ENCODE measurements at regions not wholly inside any gene's neighbourhood (a gene's known extent, or its start where the extent isn't known, plus 50 kb on each side); places are given as distances from the start of the nearest gene placed in this dataset.

- no peak overlapping the region for H3K9ac ChIP-seq (ENCODE audit: low read length)
- no peak overlapping the region for H3K23ac ChIP-seq (ENCODE audit: low read length)
- H3K79me2 ChIP-seq (ENCODE audit: control insufficient read depth, insufficient read depth, low read length, poor library complexity): no peaks in the 10 kb centered on the region
- WGBS (ENCODE audit: extremely low coverage, insufficient coverage, insufficient read length): no CpG with 5 or more reads among the region's 7 CpGs
- H3K4me2 ChIP-seq (ENCODE audit: low read length): no peak overlapping the region
- H3K18ac ChIP-seq (ENCODE audit: low read length): no peak overlapping the region
- DNase-seq: no peak
- no peak overlapping the region for H2AK5ac ChIP-seq (ENCODE audit: low read length)
- H3K14ac ChIP-seq (ENCODE audit: low read length): no peak overlapping the region
- H3K27me3 ChIP-seq (ENCODE audit: insufficient read depth, low read length): no peaks in the 10 kb centered on the region
- H3K27ac ChIP-seq (ENCODE audit: low read depth, low read length): no peak overlapping the region
- H4K12ac ChIP-seq (ENCODE audit: low read depth, low read length): no peak overlapping the region
- H3K79me1 ChIP-seq (ENCODE audit: low read length): no peaks in the 10 kb centered on the region
- H3K4me1 ChIP-seq (ENCODE audit: control insufficient read depth in 1 of 2, insufficient read depth in 2 of 2, low read length in 2 of 2): no peaks in the 10 kb centered on the region
- H3K4me3 ChIP-seq (ENCODE audit: low read depth, low read length): no peak overlapping the region
- no peak overlapping the region for H2BK120ac ChIP-seq (ENCODE audit: insufficient read depth, low read length, poor library complexity)
- no peak overlapping the region for H4K8ac ChIP-seq (ENCODE audit: low read depth, low read length)
- no peaks in the 10 kb centered on the region for H3K36me3 ChIP-seq (ENCODE audit: control insufficient read depth in 1 of 2, insufficient read depth in 2 of 2, low read length in 2 of 2)
- H3K9me3 ChIP-seq (ENCODE audit: insufficient read depth, low read depth, low read length): peaks cover 2% of the 10 kb centered on the region
- no peak overlapping the region for H2BK12ac ChIP-seq (ENCODE audit: low read length)
- no peak overlapping the region for H2BK5ac ChIP-seq (ENCODE audit: low read depth, low read length, poor library complexity)
- no peak overlapping the region for H2AFZ ChIP-seq (ENCODE audit: insufficient read depth, low read length, poor library complexity)
- H4K91ac ChIP-seq (ENCODE audit: low read depth, low read length): no peak overlapping the region
- no peak overlapping the region for H3K4ac ChIP-seq (ENCODE audit: low read depth, low read length)
These were observed 67.3 kb upstream of the IGFBP2 start for GRCh38 chr2:216565956-216566355.

- Histone ChIP-seq H3K4ac (ENCODE audit: low read depth, low read length) (no peak overlapping the region), H3K4me3 (ENCODE audit: low read depth, low read length) (no peak overlapping the region), H2BK5ac (ENCODE audit: low read depth, low read length, poor library complexity) (no peak overlapping the region), H3K9ac (ENCODE audit: low read length) (no peak overlapping the region), H3K4me2 (ENCODE audit: low read length) (no peak overlapping the region), H4K8ac (ENCODE audit: low read depth, low read length) (no peak overlapping the region), H4K91ac (ENCODE audit: low read depth, low read length) (no peak overlapping the region), H2AFZ (ENCODE audit: insufficient read depth, low read length, poor library complexity) (no peak overlapping the region), H3K23ac (ENCODE audit: low read length) (no peak overlapping the region), H2BK120ac (ENCODE audit: insufficient read depth, low read length, poor library complexity) (no peak overlapping the region), H3K9me3 (ENCODE audit: insufficient read depth, low read depth, low read length) (no peaks in the 10 kb centered on the region), H3K4me1 (ENCODE audit: control insufficient read depth in 1 of 2, insufficient read depth in 2 of 2, low read length in 2 of 2) (no peaks in the 10 kb centered on the region), H3K14ac (ENCODE audit: low read length) (no peak overlapping the region), H3K36me3 (ENCODE audit: control insufficient read depth in 1 of 2, insufficient read depth in 2 of 2, low read length in 2 of 2) (no peaks in the 10 kb centered on the region), H4K12ac (ENCODE audit: low read depth, low read length) (no peak overlapping the region), H3K79me1 (ENCODE audit: low read length) (no peaks in the 10 kb centered on the region), H3K27me3 (ENCODE audit: insufficient read depth, low read length) (no peaks in the 10 kb centered on the region), H2AK5ac (ENCODE audit: low read length) (no peak overlapping the region), H3K27ac (ENCODE audit: low read depth, low read length) (no peak overlapping the region), H2BK12ac (ENCODE audit: low read length) (no peak overlapping the region), H3K18ac (ENCODE audit: low read length) (no peak overlapping the region), H3K79me2 (ENCODE audit: control insufficient read depth, insufficient read depth, low read length, poor library complexity) (no peaks in the 10 kb centered on the region)
- DNase-seq: no peak
- WGBS (ENCODE audit: extremely low coverage, insufficient coverage, insufficient read length): no CpG with 5 or more reads among the region's 3 CpGs
These were observed 64.6 kb upstream of the IGFBP2 start for GRCh38 chr2:216568576-216568975.

- Histone ChIP-seq H3K79me2 (ENCODE audit: control insufficient read depth, insufficient read depth, low read length, poor library complexity) (no peaks in the 10 kb centered on the region), H3K9ac (ENCODE audit: low read length) (no peak overlapping the region), H3K23ac (ENCODE audit: low read length) (no peak overlapping the region), H4K12ac (ENCODE audit: low read depth, low read length) (no peak overlapping the region), H3K36me3 (ENCODE audit: control insufficient read depth in 1 of 2, insufficient read depth in 2 of 2, low read length in 2 of 2) (no peaks in the 10 kb centered on the region), H3K4ac (ENCODE audit: low read depth, low read length) (no peak overlapping the region), H3K14ac (ENCODE audit: low read length) (no peak overlapping the region), H2BK12ac (ENCODE audit: low read length) (no peak overlapping the region), H2AK5ac (ENCODE audit: low read length) (no peak overlapping the region), H2AFZ (ENCODE audit: insufficient read depth, low read length, poor library complexity) (no peak overlapping the region), H3K27me3 (ENCODE audit: insufficient read depth, low read length) (no peaks in the 10 kb centered on the region), H3K4me3 (ENCODE audit: low read depth, low read length) (no peak overlapping the region), H3K9me3 (ENCODE audit: insufficient read depth, low read depth, low read length) (no peaks in the 10 kb centered on the region), H3K4me1 (ENCODE audit: control insufficient read depth in 1 of 2, insufficient read depth in 2 of 2, low read length in 2 of 2) (no peaks in the 10 kb centered on the region), H3K27ac (ENCODE audit: low read depth, low read length) (no peak overlapping the region), H4K91ac (ENCODE audit: low read depth, low read length) (no peak overlapping the region), H3K79me1 (ENCODE audit: low read length) (no peaks in the 10 kb centered on the region), H3K18ac (ENCODE audit: low read length) (no peak overlapping the region), H2BK5ac (ENCODE audit: low read depth, low read length, poor library complexity) (no peak overlapping the region), H2BK120ac (ENCODE audit: insufficient read depth, low read length, poor library complexity) (no peak overlapping the region), H3K4me2 (ENCODE audit: low read length) (no peak overlapping the region), H4K8ac (ENCODE audit: low read depth, low read length) (no peak overlapping the region)
- WGBS (ENCODE audit: extremely low coverage, insufficient coverage, insufficient read length): no CpG with 5 or more reads among the region's 5 CpGs
- DNase-seq: no peak
These were observed 63.5 kb upstream of the IGFBP2 start for GRCh38 chr2:216569765-216570164.

GRCh38 chr2:216570357-216570756 is 62.9 kb upstream of the IGFBP2 start:
- H3K79me2 ChIP-seq (ENCODE audit: control insufficient read depth, insufficient read depth, low read length, poor library complexity): no peaks in the 10 kb centered on the region
- no peak overlapping the region for H4K12ac ChIP-seq (ENCODE audit: low read depth, low read length)
- no peak overlapping the region for H3K4me3 ChIP-seq (ENCODE audit: low read depth, low read length)
- no peak overlapping the region for H2AK5ac ChIP-seq (ENCODE audit: low read length)
- no peak overlapping the region for H2AFZ ChIP-seq (ENCODE audit: insufficient read depth, low read length, poor library complexity)
- no peak overlapping the region for H2BK12ac ChIP-seq (ENCODE audit: low read length)
- DNase-seq: no peak
- no peaks in the 10 kb centered on the region for H3K27me3 ChIP-seq (ENCODE audit: insufficient read depth, low read length)
- H3K9me3 ChIP-seq (ENCODE audit: insufficient read depth, low read depth, low read length): no peaks in the 10 kb centered on the region
- H2BK5ac ChIP-seq (ENCODE audit: low read depth, low read length, poor library complexity): no peak overlapping the region
- H3K18ac ChIP-seq (ENCODE audit: low read length): no peak overlapping the region
- H3K4me1 ChIP-seq (ENCODE audit: control insufficient read depth in 1 of 2, insufficient read depth in 2 of 2, low read length in 2 of 2): no peaks in the 10 kb centered on the region
- H3K14ac ChIP-seq (ENCODE audit: low read length): no peak overlapping the region
- H3K79me1 ChIP-seq (ENCODE audit: low read length): no peaks in the 10 kb centered on the region
- H3K27ac ChIP-seq (ENCODE audit: low read depth, low read length): no peak overlapping the region
- H3K9ac ChIP-seq (ENCODE audit: low read length): no peak overlapping the region
- no peak overlapping the region for H3K4ac ChIP-seq (ENCODE audit: low read depth, low read length)
- no peak overlapping the region for H4K8ac ChIP-seq (ENCODE audit: low read depth, low read length)
- WGBS (ENCODE audit: extremely low coverage, insufficient coverage, insufficient read length): no CpG with 5 or more reads among the region's 1 CpG
- H3K36me3 ChIP-seq (ENCODE audit: control insufficient read depth in 1 of 2, insufficient read depth in 2 of 2, low read length in 2 of 2): no peaks in the 10 kb centered on the region
- H3K4me2 ChIP-seq (ENCODE audit: low read length): no peak overlapping the region
- H2BK120ac ChIP-seq (ENCODE audit: insufficient read depth, low read length, poor library complexity): no peak overlapping the region
- no peak overlapping the region for H3K23ac ChIP-seq (ENCODE audit: low read length)
- no peak overlapping the region for H4K91ac ChIP-seq (ENCODE audit: low read depth, low read length)
